ENCODE measurements at regions not wholly inside any gene's neighbourhood (a gene's known extent, or its start where the extent isn't known, plus 50 kb on each side); places are given as distances from the start of the nearest gene placed in this dataset.
A peak's percentile ranks its signal among the peaks of the same experiment; 100 is the strongest.
"Not testable (repeated sequence)": the region's sequence is repeated elsewhere in the genome, so short reads cannot be mapped to it uniquely, and the experiment has no call there.

- H3K27ac ChIP-seq (ENCODE audit: low read length); H3K27me3 ChIP-seq (ENCODE audit: low read length); H3K9me2 ChIP-seq (replicated peaks; ENCODE audit: low read length); intact Hi-C loops (cut with micrococcal nuclease); H3K4me2 ChIP-seq (ENCODE audit: low read length); H3K36me3 ChIP-seq (ENCODE audit: low read depth, low read length); H4K20me1 ChIP-seq (ENCODE audit: low read length); H3K4me1 ChIP-seq (ENCODE audit: insufficient read depth, low read length); BruUV-seq (replicated peaks); H3F3A ChIP-seq (ENCODE audit: low read length, unreplicated experiment); H2AFZ ChIP-seq (ENCODE audit: low read length); H3K4me3 ChIP-seq (ENCODE audit: low read length); H3K9me3 ChIP-seq (ENCODE audit: low read length); H3K79me2 ChIP-seq (ENCODE audit: low read length); POLR2A ChIA-PET (ENCODE audit: unreplicated experiment); CTCF ChIA-PET; H3K9ac ChIP-seq (ENCODE audit: low read length); ATAC-seq: not testable (repeated sequence)
- peak; percentile 27; the same call in 1 of the 2 replicates for TF ChIP-seq CTCF (conservative IDR thresholded peaks at IDR 0.05; ENCODE audit: low read depth, low read length)
- peak; percentile 30 for DNase-seq
Observed at GRCh38 chr22:12630965-12631364, 2897.0 kb upstream of the OR11H1 start.

GRCh38 chr22:12637566-12638166, 2890.3 kb upstream of the OR11H1 start:
- H3K9me3 ChIP-seq (ENCODE audit: low read length); H3K79me2 ChIP-seq (ENCODE audit: low read length); CTCF ChIA-PET; H3K27me3 ChIP-seq (ENCODE audit: low read length); BruUV-seq (replicated peaks); H2AFZ ChIP-seq (ENCODE audit: low read length); intact Hi-C loops (cut with micrococcal nuclease); POLR2A ChIA-PET (ENCODE audit: unreplicated experiment); H3K9me2 ChIP-seq (replicated peaks; ENCODE audit: low read length); H4K20me1 ChIP-seq (ENCODE audit: low read length); H3F3A ChIP-seq (ENCODE audit: low read length, unreplicated experiment); H3K4me2 ChIP-seq (ENCODE audit: low read length); H3K4me1 ChIP-seq (ENCODE audit: insufficient read depth, low read length); H3K9ac ChIP-seq (ENCODE audit: low read length); ATAC-seq; H3K4me3 ChIP-seq (ENCODE audit: low read length); H3K36me3 ChIP-seq (ENCODE audit: low read depth, low read length); H3K27ac ChIP-seq (ENCODE audit: low read length); DNase-seq: not testable (repeated sequence)

- H3K9me3 ChIP-seq (ENCODE audit: low read length); intact Hi-C loops (cut with micrococcal nuclease); DNase-seq; ATAC-seq; H2AFZ ChIP-seq (ENCODE audit: low read length); H3K4me2 ChIP-seq (ENCODE audit: low read length); H3F3A ChIP-seq (ENCODE audit: low read length, unreplicated experiment); H3K79me2 ChIP-seq (ENCODE audit: low read length); H3K4me3 ChIP-seq (ENCODE audit: low read length); H3K9me2 ChIP-seq (replicated peaks; ENCODE audit: low read length); H3K27me3 ChIP-seq (ENCODE audit: low read length); CTCF ChIA-PET; H4K20me1 ChIP-seq (ENCODE audit: low read length); POLR2A ChIA-PET (ENCODE audit: unreplicated experiment); H3K4me1 ChIP-seq (ENCODE audit: insufficient read depth, low read length); H3K27ac ChIP-seq (ENCODE audit: low read length); H3K9ac ChIP-seq (ENCODE audit: low read length); BruUV-seq (replicated peaks); H3K36me3 ChIP-seq (ENCODE audit: low read depth, low read length): not testable (repeated sequence)
Observed at GRCh38 chr22:12638319-12638718, 2889.7 kb upstream of the OR11H1 start.

All from PC-3 (cell line).